GM12801 (cell line): ENCODE measurements at regions not wholly inside any gene's neighbourhood (a gene's known extent, or its start where the extent isn't known, plus 50 kb on each side); places are given as distances from the start of the nearest gene placed in this dataset.

Experiments used
- TF ChIP-seq, protein P1 (sequence below): IDR thresholded peaks from one replicate; pipeline ENCODE4 v1.5.1; 2011; ENCODE audit warnings: control low read depth; ENCODE audit not compliant: insufficient read length; ENCODE audit errors: extremely low read depth

DNA sequence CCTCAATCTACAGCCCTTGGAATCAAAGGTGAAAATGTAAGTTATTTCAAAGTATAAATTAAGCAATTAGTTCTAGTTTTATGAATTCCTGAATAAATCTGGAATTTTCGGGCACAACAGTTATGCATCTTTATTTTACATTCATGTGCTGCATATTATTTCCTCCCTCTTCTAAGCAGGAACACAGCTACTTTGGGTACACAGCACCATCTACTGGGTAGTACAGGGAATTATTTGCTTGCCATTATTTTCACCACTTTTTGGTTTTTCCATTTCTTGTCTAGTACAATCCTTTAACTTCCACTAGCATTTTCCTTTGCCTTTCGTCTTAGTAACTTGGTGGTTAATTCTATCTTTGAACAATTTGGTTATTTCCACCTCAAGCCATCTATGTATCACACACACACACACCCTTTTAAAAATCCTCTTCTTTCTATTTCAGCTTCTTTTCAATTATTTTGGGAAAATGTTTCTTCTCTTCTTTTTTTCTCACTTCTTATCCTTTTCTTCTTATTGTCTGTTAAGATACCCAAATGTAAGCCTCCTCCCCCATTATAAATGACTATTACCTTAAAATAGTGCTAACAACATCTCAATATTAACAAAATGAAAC, 451.0 kb downstream of the MFSD1 start:
- TF ChIP-seq, protein P1, sequence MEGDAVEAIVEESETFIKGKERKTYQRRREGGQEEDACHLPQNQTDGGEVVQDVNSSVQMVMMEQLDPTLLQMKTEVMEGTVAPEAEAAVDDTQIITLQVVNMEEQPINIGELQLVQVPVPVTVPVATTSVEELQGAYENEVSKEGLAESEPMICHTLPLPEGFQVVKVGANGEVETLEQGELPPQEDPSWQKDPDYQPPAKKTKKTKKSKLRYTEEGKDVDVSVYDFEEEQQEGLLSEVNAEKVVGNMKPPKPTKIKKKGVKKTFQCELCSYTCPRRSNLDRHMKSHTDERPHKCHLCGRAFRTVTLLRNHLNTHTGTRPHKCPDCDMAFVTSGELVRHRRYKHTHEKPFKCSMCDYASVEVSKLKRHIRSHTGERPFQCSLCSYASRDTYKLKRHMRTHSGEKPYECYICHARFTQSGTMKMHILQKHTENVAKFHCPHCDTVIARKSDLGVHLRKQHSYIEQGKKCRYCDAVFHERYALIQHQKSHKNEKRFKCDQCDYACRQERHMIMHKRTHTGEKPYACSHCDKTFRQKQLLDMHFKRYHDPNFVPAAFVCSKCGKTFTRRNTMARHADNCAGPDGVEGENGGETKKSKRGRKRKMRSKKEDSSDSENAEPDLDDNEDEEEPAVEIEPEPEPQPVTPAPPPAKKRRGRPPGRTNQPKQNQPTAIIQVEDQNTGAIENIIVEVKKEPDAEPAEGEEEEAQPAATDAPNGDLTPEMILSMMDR: no peak

DNA sequence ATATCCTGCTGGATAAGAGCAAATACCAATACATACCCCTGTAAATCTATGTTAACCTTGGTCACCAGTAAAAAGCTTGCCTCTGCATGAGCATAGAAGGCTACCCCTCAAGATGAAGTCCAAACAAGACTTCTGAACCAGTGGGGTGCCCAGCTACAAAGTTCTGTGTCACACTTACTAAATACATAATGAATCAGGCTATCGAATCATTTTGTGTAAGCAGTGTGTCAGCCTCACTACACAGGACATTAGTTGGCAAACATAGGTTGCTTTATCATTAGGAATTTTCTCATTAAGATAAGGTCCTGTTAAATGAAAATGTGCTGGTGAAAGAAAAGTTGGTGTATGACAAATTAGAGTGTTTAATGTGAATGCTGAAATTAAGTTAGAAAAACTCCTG, 452.0 kb downstream of the MFSD1 start:
- TF ChIP-seq, protein P1: no peak

DNA sequence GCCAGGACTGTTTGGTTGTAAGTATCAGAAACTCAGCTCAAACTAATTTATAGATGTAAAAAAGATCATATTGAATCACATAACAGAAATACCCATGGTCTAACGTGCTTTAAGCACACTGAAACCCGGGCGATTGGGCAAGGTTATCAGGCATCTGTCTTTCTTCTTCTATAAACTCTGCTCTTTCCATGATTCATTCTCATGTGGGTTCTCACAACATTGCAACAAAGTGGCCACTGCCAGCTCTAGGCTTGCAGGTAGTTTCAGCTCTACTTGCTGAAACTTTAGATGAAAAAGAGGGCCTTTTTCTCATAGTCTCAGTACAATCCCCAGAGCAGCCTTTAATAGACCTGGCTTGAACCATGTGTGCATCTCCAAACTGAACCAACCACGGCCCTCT, 456.1 kb downstream of the MFSD1 start:
- TF ChIP-seq, protein P1: no peak

DNA sequence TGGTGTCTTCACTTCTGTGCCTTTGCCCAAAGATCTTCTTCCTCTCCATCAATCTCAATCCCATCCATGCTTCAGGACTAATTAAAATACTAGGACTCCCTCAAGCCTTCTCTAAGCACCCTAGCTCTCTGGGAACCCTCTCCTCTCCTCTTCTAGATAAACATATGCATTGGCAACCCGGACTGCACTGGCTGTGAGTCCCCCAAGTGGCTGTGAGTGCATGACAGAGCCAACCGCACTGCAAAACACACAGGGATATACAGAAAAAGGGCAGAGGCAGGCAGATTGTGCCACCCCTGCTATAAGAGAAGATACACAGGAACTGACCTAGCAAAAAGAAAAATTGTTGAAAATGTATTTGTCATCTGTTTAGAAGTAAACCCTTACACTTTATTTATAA, 457.1 kb downstream of the MFSD1 start:
- TF ChIP-seq, protein P1: no peak

DNA sequence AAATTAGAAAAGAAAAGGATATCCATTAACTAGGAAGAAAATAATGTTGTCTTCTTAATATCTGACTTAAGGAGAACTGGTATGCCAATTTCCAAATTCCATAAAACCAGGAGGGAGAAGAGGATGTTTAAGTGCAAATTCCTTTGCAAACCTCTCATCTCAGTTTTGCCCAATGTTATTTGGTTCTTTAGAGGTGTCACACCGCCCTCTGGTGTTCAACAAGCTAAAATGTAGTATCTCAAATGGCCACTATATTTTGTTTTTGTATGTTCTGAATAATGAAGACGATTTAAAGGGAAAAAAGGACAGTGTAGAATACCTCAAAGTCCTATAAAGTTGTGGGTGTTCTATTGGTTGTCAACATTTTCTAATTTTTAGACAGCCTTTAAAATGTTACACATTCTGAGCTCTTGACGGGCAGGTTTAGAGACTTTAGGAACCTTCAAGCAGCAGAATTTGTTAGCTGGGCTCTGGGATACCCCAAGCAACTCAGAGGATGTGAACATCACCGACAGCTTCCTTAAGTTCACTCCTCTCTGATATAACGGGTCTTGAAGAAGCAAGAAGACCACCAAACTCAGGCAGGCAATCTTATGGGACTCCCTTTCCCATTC, 458.3 kb downstream of the MFSD1 start:
- TF ChIP-seq, protein P1: no peak

DNA sequence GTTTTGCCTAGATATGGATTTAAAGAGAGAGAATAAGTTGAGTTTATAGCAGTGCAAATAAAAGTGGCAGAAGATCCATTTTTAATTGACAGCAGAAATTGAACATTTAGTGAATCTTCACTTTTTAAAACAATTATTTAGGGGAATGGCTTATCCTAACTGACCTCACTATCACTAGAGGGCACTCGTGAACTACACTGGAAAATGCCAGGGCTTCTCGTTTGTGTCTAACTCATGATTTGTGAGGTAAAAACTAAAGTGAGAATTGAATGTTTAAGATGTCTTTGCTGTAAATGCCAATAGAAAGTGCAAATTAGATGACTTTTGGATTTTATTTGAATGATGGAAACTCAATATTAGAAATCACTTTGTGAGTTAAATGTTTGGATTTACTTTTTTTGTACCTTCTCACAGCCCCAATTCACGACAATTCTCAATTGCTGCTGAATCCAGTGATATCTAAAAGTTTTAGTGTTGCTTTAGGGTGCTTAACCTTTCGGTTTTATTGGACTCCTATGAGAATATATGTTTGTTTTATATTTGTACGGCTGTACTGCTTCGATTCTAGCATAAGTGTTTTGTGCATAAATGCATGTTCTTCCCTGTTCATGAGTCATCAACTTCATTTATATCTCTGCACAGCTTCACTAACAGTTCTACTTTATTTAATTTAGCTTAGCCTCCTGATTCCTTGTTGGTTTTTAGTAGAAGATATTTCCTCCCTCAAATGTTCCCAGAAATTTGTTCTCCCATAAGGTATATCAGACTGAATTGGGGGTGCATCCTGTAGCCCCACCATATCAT, 462.1 kb downstream of the MFSD1 start:
- TF ChIP-seq, protein P1: no peak

DNA sequence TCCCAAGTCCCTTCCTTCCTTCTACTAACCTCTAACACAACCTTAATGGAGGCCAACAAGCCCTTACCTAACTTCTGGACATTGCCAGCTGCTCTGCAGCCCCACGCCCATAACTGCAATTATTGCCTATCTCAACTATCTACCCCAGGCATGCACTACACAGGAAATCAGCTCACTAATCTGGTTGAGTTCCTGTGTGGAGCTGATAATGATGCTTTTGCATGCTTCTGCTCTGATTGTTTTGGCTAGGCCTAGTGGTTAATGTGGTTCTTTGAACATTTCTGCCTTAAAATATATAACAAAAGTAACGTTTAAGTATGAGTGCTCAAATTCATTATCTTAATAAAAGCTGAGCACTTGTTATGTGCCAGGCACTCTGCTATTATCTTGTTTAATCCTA, 463.9 kb downstream of the MFSD1 start:
- TF ChIP-seq, protein P1: no peak
